Cardiac fibroblast (primary cell): ENCODE measurements at regions not wholly inside any gene's neighbourhood (a gene's known extent, or its start where the extent isn't known, plus 50 kb on each side); places are given as distances from the start of the nearest gene placed in this dataset.

Experiments
- DNase-seq, 2 donors: peaks; one replicate each; pipeline versions ENCODE4 v3.0.0 to v3.0.0-alpha.2; 2010; ENCODE audit warnings: low read depth in 2 of 2
- H3K4me3 ChIP-seq, 2 donors: replicated peaks in 1 of 2; 1 replicate in 1 of 2; 2 replicates in 1 of 2; pipeline ENCODE4 v1.5.1; 2011; ENCODE audit warnings: low read depth in 2 of 2, low read length in 2 of 2, mild to moderate bottlenecking in 2 of 2, moderate library complexity in 1 of 2
- TF ChIP-seq, protein P1 (sequence below): IDR thresholded peaks from one replicate; pipeline ENCODE4 v1.5.1; 2011; ENCODE audit warnings: low read depth, mild to moderate bottlenecking, low read length, inconsistent platforms

DNA sequence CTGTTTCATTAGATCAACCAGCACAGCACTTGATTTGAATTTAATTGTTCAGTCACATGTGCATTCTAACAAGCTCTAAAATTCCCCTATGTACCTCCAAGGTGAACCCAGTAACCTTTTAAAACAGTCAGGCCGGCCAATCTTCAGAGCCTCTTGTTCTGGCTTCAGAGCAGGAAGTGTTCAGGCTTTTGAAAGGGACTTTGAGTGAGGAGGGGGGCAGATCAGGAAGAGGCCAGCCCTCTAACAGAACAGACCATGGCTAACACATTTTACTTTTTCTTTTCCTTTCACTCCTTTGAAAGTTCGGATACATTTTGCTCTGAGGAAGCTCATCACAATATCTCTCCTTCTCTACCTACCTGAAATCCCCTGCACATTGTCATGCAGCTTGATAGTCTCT, 390.3 kb downstream of the TBC1D4 start:
- TF ChIP-seq, protein P1, sequence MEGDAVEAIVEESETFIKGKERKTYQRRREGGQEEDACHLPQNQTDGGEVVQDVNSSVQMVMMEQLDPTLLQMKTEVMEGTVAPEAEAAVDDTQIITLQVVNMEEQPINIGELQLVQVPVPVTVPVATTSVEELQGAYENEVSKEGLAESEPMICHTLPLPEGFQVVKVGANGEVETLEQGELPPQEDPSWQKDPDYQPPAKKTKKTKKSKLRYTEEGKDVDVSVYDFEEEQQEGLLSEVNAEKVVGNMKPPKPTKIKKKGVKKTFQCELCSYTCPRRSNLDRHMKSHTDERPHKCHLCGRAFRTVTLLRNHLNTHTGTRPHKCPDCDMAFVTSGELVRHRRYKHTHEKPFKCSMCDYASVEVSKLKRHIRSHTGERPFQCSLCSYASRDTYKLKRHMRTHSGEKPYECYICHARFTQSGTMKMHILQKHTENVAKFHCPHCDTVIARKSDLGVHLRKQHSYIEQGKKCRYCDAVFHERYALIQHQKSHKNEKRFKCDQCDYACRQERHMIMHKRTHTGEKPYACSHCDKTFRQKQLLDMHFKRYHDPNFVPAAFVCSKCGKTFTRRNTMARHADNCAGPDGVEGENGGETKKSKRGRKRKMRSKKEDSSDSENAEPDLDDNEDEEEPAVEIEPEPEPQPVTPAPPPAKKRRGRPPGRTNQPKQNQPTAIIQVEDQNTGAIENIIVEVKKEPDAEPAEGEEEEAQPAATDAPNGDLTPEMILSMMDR, result no peak
- no peak for DNase-seq
- no peak overlapping the region for H3K4me3 ChIP-seq

DNA sequence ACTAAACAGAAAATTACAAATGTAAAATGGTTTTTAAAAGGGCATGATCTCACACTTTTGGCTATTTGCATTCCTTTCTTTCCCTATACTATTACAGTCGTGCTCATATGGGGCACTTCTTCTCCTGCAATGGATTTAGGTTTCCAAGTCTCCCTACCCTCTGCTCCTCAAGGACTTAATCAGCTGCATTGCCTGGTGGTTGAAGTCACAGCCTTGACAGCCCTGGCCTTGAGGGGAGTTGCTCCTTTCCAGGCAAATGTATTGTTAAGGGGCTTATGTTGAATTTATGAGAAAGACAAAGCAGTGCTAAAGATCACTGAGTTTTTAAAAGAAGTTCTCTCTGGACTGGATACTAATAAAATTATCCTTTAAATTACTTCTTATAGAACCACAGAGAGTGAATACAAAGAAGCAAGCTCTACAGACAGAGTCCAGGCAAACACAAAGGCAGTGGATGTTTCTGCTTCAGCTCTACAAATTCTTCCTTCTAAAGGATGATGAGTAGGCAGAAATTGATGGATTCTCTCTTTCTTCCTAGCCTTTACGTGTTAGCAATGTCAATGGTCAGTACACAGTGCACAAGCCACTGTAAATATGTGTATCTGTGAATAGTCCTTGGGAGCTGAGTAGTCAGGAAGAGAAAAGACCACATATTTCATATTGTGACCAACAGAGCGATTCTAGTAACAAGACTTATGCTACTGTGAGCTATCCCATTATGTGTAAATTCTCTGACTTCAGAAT, 390.9 kb downstream of the TBC1D4 start:
- no peak overlapping the region for H3K4me3 ChIP-seq
- no peak for DNase-seq
- TF ChIP-seq, protein P1, result no peak

DNA sequence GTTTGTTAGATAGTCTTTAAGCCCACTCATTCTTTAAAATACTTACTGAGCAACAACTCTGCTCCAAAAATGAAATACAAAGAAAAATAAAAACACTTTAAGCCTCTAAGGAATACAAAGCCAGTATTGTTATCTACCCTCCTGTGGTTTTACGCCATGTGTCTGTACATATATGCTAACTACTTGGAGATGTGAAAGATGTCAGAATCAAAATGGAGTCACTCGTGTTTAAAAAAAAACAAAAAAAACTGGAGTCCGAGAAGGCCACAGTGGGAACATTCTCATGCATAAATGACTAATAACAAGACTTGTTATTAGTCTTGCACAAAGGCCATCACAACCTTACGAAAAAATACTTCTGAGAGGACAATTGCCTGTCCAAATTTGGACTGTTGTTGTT, 393.1 kb downstream of the TBC1D4 start:
- DNase-seq, result peak in 1 of 2 donors; percentile 34
- TF ChIP-seq, protein P1, result no peak
- no peak overlapping the region for H3K4me3 ChIP-seq

DNA sequence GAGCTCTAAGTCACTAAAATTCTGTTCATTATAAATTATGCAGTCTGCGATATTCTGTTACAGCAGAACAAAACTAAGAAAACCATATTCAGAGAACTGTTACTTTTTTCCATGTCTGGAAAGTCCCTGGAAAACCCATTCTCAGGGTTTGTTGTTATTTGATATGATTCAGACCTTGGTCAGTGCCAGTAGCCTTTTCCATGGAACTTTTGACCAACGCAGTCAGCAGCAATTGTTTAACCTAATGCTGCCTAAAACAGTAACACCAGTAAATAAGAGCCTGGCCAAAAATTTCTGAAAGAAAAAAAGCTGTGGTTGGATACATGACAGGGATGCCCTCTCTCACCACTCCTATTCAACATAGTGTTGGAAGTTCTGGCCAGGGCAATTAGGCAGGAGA, 402.7 kb downstream of the TBC1D4 start:
- peak; percentile 14 to 90 for DNase-seq
- no peak overlapping the region for H3K4me3 ChIP-seq
- TF ChIP-seq, protein P1, result no peak

DNA sequence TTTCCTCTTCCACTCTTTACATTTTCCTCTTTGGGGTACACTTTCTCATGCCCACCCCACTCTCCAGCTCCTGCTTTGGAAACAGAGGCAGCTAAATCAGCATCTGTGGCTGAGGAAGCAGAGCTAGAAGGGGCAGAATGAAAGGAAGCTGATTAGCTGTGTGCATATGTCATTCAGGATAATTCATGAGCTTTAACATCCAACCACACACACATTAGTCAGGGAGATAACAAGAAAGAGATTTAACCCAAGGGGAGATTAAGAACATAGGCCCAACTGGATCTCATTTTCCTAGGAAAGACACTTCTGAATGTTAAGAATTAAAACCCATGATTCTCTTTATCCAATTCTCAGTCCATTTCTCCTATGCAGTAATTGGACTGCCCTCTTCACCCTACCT, 405.5 kb downstream of the TBC1D4 start:
- no peak for DNase-seq
- TF ChIP-seq, protein P1, result no peak
- no peak overlapping the region for H3K4me3 ChIP-seq

DNA sequence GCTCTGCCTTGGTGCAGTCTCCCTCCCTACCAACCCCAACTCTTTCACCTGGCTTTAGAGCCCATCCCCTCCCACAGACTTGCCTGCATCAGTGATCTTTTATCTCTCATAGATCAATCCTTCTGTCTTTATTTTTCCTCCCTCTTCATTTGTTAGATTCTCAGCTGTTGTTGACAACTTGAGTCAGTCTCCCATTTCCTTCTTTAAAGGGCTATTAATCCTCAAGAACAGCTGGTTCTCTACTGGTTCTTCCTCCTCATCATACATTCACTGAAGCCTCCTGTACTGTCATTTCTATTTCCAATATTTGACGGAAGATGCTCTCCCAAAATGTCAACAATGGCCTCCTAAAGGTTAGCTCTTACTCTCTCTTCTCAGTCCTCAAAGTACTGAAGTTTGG, 408.2 kb downstream of the TBC1D4 start:
- no peak for DNase-seq
- TF ChIP-seq, protein P1, result no peak
- H3K4me3 ChIP-seq, result no peak overlapping the region

DNA sequence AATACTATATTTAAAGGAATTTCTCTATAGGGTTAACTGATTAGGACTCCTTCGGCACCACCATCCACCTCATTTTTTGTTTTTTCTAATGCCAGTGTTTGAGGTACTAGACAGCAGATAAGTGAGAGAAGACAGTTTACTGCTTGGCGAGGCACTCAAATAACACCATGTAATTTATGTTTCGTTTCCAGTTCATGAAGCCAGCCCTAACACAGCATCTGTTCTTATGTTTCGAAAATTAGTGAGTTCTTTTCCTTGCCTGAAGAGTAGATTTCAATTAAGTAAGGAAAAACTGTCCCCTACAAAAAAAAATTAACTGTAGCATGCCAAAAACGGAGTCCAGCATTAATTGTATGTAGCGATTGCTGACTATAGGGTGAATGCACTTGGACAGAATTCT, 409.1 kb downstream of the TBC1D4 start:
- TF ChIP-seq, protein P1, result no peak
- H3K4me3 ChIP-seq, result no peak overlapping the region
- DNase-seq, result no peak
